B cell (primary cell): ENCODE measurements at regions not wholly inside any gene's neighbourhood (a gene's known extent, or its start where the extent isn't known, plus 50 kb on each side); places are given as distances from the start of the nearest gene placed in this dataset.
A peak's percentile ranks its signal among the peaks of the same experiment; 100 is the strongest.

Experiments
- ATAC-seq: fragments of 200-7000 bp; cut with Tn5 transposase; one replicate; pipeline ENCODE4 v1.10.0; 2021; ENCODE audit warnings: low read depth, mild to moderate bottlenecking, moderate number of reproducible peaks, moderate library complexity
- CTCF ChIA-PET: fragments of 350-600 bp; sonication (Branson Sonifier 250); formaldehyde crosslinking; loops from one replicate; lab custom pipeline; 2021; ENCODE audit warnings: antibody characterized with exemption, inconsistent platforms; lab: Charles Lee
- POLR2A ChIA-PET: fragments of 350-600 bp; sonication (Branson Sonifier 250); formaldehyde crosslinking; loops from one replicate; lab custom pipeline; 2021; ENCODE audit warnings: antibody characterized with exemption; lab: Charles Lee
- DNase-seq: peaks from one replicate; pipeline ENCODE4 v3.0.0; 2013
- H2AFZ ChIP-seq: 2 replicates; pipeline ENCODE4 v1.6.1; 2012; ENCODE audit warnings: mild to moderate bottlenecking, low read depth, low read length; ENCODE audit not compliant: insufficient read depth, poor library complexity, severe bottlenecking
- H3K27ac ChIP-seq, 2 donors: 1 replicate in 1 of 2; 2 replicates in 1 of 2; pipeline ENCODE4 v1.5.1; 2012 to 2013; ENCODE audit warnings: low read length in 2 of 2, mild to moderate bottlenecking in 2 of 2, moderate library complexity in 1 of 2
- H3K27me3 ChIP-seq, 4 experiments: fragments of 200-600 bp in 1 of 4; sonication (generic) in 1 of 4; replicated peaks in 1 of 4; 1 replicate in 2 of 4; 2 replicates in 2 of 4; pipeline versions ENCODE4 v1.6.1 to v1.7.0; 2013 to 2016; ENCODE audit warnings: low read length in 3 of 4, mild to moderate bottlenecking in 2 of 4, mixed read lengths in 1 of 4, moderate library complexity in 1 of 4; ENCODE audit not compliant: insufficient read depth in 4 of 4, control insufficient read depth in 3 of 4; ENCODE audit errors: control extremely low read depth in 1 of 4
- H3K36me3 ChIP-seq, 2 experiments: replicated peaks in 1 of 2; 1 replicate in 1 of 2; 2 replicates in 1 of 2; pipeline versions ENCODE4 v1.6.1 to v1.7.1; 2013; ENCODE audit warnings: low read length in 1 of 2; ENCODE audit not compliant: insufficient read depth in 2 of 2, control insufficient read depth in 1 of 2; ENCODE audit errors: control extremely low read depth in 1 of 2, extremely low read depth in 1 of 2
- H3K4me1 ChIP-seq, 2 donors: fragments of 200-600 bp in 1 of 2; sonication (generic) in 1 of 2; 1 replicate in 1 of 2; 2 replicates in 1 of 2; pipeline versions ENCODE4 v1.5.1 to v1.6.1; 2013 to 2017; ENCODE audit warnings: low read length in 2 of 2; ENCODE audit not compliant: control insufficient read depth in 2 of 2, insufficient read depth in 2 of 2
- H3K4me2 ChIP-seq: replicated peaks from 2 replicates; pipeline ENCODE3; 2012; ENCODE audit warnings: mild to moderate bottlenecking, low read depth, low read length; ENCODE audit not compliant: poor library complexity, severe bottlenecking
- H3K4me3 ChIP-seq, 5 experiments: fragments of 200-600 bp in 1 of 5; sonication (generic) in 1 of 5; 1 replicate in 3 of 5; 2 replicates in 2 of 5; pipeline versions ENCODE4 v1.5.1 to v1.7.0; 2011 to 2016; ENCODE audit warnings: low read length in 4 of 5, mild to moderate bottlenecking in 4 of 5, low read depth in 2 of 5, control low read depth in 1 of 5, moderate library complexity in 1 of 5; ENCODE audit not compliant: insufficient read depth in 1 of 5; ENCODE audit errors: control extremely low read depth in 1 of 5, extremely low read depth in 1 of 5
- H3K79me2 ChIP-seq: fragments of 200-600 bp; sonication (generic); one replicate; pipeline ENCODE4 v1.6.0; 2016; ENCODE audit warnings: low read length; ENCODE audit not compliant: control insufficient read depth, insufficient read depth
- H3K9ac ChIP-seq: fragments of 200-600 bp; sonication (generic); 2 replicates; pipeline ENCODE4 v1.6.1; 2017; ENCODE audit warnings: mild to moderate bottlenecking, low read length, moderate library complexity
- H3K9me3 ChIP-seq, 3 donors: one replicate each; pipeline versions ENCODE4 v1.6.1 to v1.7.1; 2013; ENCODE audit warnings: low read length in 2 of 3; ENCODE audit not compliant: control insufficient read depth in 2 of 3, insufficient read depth in 1 of 3; ENCODE audit errors: control extremely low read depth in 1 of 3
- H4K20me1 ChIP-seq: 2 replicates; pipeline ENCODE4 v1.6.0; 2012; ENCODE audit warnings: mild to moderate bottlenecking, low read length; ENCODE audit not compliant: insufficient read depth, control insufficient read depth, poor library complexity, severe bottlenecking
- H3K27ac Mint-ChIP-seq: one replicate; pipeline ENCODE4 v1.8.0; 2021; ENCODE audit warnings: mixed read lengths
- H3K27me3 Mint-ChIP-seq: one replicate; pipeline ENCODE4 v1.8.0; 2021; ENCODE audit warnings: mixed read lengths
- H3K4me1 Mint-ChIP-seq: one replicate; pipeline ENCODE4 v1.8.0; 2021; ENCODE audit warnings: mixed read lengths
- H3K4me3 Mint-ChIP-seq: one replicate; pipeline ENCODE4 v1.8.0; 2021; ENCODE audit warnings: mixed read lengths
- H3K9me3 Mint-ChIP-seq: one replicate; pipeline ENCODE4 v1.8.0; 2022; ENCODE audit warnings: mixed read lengths; ENCODE audit not compliant: insufficient read depth
- CTCF ChIP-seq: fragments of 200-600 bp; IDR thresholded peaks from one replicate; pipeline ENCODE4 v1.8.0; 2022; ENCODE audit warnings: antibody characterized with exemption, mild to moderate bottlenecking
- EZH2 ChIP-seq: IDR thresholded peaks from 2 replicates; pipeline ENCODE4 v1.6.1; 2012; ENCODE audit warnings: borderline replicate concordance, low read depth, mild to moderate bottlenecking, moderate library complexity, low read length; ENCODE audit not compliant: insufficient read depth, poor library complexity, severe bottlenecking
- WGBS: methylation state at CpG from one replicate; pipeline ENCODE4 v1.1.5; 2013; ENCODE audit warnings: missing lambda C conversion rate; ENCODE audit not compliant: insufficient coverage; 5-methylcytosine and 5-hydroxymethylcytosine counted together
- intact Hi-C: fragments of 100-400 bp; cut with micrococcal nuclease; formaldehyde crosslinking; loops from one replicate; pipeline ENCODE4 v1.10.0; 2022

DNA sequence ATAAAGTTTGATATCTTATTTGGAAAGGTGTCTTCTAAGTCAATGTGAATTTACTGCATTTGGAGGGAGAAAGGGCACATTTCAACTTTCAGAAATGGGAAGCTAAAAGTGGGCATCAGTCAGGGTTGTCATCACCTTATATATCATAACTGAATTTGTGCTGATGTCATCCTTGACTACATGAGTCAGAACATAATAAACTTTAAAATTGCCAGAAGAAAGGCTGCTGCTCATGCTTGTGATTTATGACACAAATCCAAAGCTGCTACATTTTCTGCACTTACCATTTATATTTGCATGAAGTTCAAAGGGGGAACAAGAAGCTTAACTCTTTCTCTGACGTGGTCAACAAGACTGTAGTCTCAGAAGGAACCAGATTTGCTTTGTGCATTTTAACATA, 196.6 kb downstream of the UTP18 start:
- Histone ChIP-seq H3K9me3 (no peaks in the 10 kb centered on the region), H3K79me2 (no peaks in the 10 kb centered on the region), H3K4me3 (no peak overlapping the region), H3K27ac (no peak overlapping the region), H3K9ac (no peak overlapping the region), H3K27me3 (peaks cover 0 to 5% (median 0%) of the 10 kb centered on the region in 4 experiments), H4K20me1 (no peaks in the 10 kb centered on the region), H2AFZ (no peak overlapping the region), H3K36me3 (no peaks in the 10 kb centered on the region), H3K4me2 (no peak overlapping the region), H3K4me1 (no peaks in the 10 kb centered on the region)
- Mint-ChIP-seq H3K27me3 (peaks cover 16% of the 10 kb centered on the region), H3K9me3 (no peaks in the 10 kb centered on the region), H3K4me1 (no peaks in the 10 kb centered on the region), H3K4me3 (no peak overlapping the region), H3K27ac (no peak overlapping the region)
- no peak for ATAC-seq
- intact Hi-C loops: no loop called here
- ChIA-PET CTCF (no interaction called here), POLR2A (no interaction called here)
- TF ChIP-seq EZH2 (no peak), CTCF (no peak)
- no CpG with 5 or more reads among the region's 1 CpG for WGBS
- no peak for DNase-seq

DNA sequence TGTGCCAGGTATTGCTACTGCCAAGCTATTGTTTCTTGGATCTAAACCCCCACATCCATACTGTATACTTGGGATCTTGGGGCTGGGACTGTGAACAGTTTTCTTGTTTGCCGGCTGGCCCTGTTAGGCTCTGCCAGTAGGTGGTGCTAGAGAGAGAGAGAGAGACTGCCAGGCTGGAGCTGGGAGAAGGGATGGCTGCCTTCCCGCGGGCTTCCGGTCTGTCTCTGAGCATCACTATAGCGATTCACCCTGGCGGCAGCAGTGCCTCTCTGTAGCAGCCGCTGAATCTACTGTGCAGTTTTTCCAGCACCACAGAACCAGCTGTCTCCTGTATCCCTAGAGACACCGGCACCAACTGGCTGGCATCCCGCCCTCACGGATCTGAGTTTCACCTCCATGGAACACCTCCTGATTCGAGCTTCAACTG, 201.2 kb downstream of the UTP18 start:
- H3K27ac Mint-ChIP-seq: no peak overlapping the region
- Histone ChIP-seq H3K36me3 (no peaks in the 10 kb centered on the region), H3K27ac (no peak overlapping the region), H3K79me2 (no peaks in the 10 kb centered on the region), H3K9ac (no peak overlapping the region), H2AFZ (no peak overlapping the region), H3K4me1 (no peaks in the 10 kb centered on the region), H3K27me3 (peaks cover 0 to 5% (median 0%) of the 10 kb centered on the region in 4 experiments), H4K20me1 (no peaks in the 10 kb centered on the region), H3K9me3 (no peaks in the 10 kb centered on the region), H3K4me2 (no peak overlapping the region), H3K4me3 (no peak overlapping the region)
- ChIA-PET CTCF (interaction anchor here (0.9 kb wide), 1 partner anchor 17 kb away, joined by 3 read pairs; no protein-coding TSS in a partner anchor), POLR2A (no interaction called here)
- DNase-seq (peak; percentile 17), ATAC-seq (no peak)
- H3K4me3 Mint-ChIP-seq: no peak overlapping the region
- no peaks in the 10 kb centered on the region for H3K9me3 Mint-ChIP-seq
- H3K27me3 Mint-ChIP-seq: peaks cover 10% of the 10 kb centered on the region
- intact Hi-C loops: no loop called here
- WGBS: 67% methylated on average over 11 of the region's 11 CpGs
- TF ChIP-seq CTCF (peak; percentile 61), EZH2 (no peak)
- H3K4me1 Mint-ChIP-seq: no peaks in the 10 kb centered on the region
